ENCODE measurements at regions not wholly inside any gene's neighbourhood (a gene's known extent, or its start where the extent isn't known, plus 50 kb on each side); places are given as distances from the start of the nearest gene placed in this dataset.

- no peak for TF ChIP-seq RAD21 (IDR thresholded peaks at IDR 0.05; ENCODE audit: low read depth)
- TF ChIP-seq, protein P1, sequence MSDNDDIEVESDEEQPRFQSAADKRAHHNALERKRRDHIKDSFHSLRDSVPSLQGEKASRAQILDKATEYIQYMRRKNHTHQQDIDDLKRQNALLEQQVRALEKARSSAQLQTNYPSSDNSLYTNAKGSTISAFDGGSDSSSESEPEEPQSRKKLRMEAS (IDR thresholded peaks at IDR 0.05), result no peak
- TF ChIP-seq NFIC (IDR thresholded peaks at IDR 0.05), result no peak
- TF ChIP-seq CREB1 (IDR thresholded peaks at IDR 0.05; ENCODE audit: low read depth), result no peak
- no peak for TF ChIP-seq ZBTB7A (IDR thresholded peaks at IDR 0.05; ENCODE audit: low read depth)
- no peak for TF ChIP-seq FOXM1 (IDR thresholded peaks at IDR 0.05; ENCODE audit: borderline replicate concordance, low read depth)
- no peak for TF ChIP-seq EGR1 (IDR thresholded peaks at IDR 0.05)
These were observed 91.1 kb upstream of the MAPK4 start for GRCh38 chr18:50468807-50469206.
